ENCODE measurements at regions not wholly inside any gene's neighbourhood (a gene's known extent, or its start where the extent isn't known, plus 50 kb on each side); places are given as distances from the start of the nearest gene placed in this dataset.
"Not testable (repeated sequence)": the region's sequence is repeated elsewhere in the genome, so short reads cannot be mapped to it uniquely, and the experiment has no call there.

- H3K4me3 ChIP-seq: no peak overlapping the region
- DNase-seq (no peak), ATAC-seq (no peak)
- intact Hi-C loops (cut with DNase I, micrococcal nuclease): no loop called here
- no peaks in the 10 kb centered on the region for H3K36me3 ChIP-seq (ENCODE audit: low read depth)
- H3K4me1 ChIP-seq (ENCODE audit: low read depth): no peaks in the 10 kb centered on the region
- TF ChIP-seq, protein P1, sequence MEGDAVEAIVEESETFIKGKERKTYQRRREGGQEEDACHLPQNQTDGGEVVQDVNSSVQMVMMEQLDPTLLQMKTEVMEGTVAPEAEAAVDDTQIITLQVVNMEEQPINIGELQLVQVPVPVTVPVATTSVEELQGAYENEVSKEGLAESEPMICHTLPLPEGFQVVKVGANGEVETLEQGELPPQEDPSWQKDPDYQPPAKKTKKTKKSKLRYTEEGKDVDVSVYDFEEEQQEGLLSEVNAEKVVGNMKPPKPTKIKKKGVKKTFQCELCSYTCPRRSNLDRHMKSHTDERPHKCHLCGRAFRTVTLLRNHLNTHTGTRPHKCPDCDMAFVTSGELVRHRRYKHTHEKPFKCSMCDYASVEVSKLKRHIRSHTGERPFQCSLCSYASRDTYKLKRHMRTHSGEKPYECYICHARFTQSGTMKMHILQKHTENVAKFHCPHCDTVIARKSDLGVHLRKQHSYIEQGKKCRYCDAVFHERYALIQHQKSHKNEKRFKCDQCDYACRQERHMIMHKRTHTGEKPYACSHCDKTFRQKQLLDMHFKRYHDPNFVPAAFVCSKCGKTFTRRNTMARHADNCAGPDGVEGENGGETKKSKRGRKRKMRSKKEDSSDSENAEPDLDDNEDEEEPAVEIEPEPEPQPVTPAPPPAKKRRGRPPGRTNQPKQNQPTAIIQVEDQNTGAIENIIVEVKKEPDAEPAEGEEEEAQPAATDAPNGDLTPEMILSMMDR (IDR thresholded peaks at IDR 0.05): no peak
- peaks cover 1% of the 10 kb centered on the region for H3K9me3 ChIP-seq
Observed at GRCh38 chr7:50251765-50252164, 52.8 kb upstream of the IKZF1 start.

GRCh38 chr7:50246551-50246950, 58.0 kb upstream of the IKZF1 start:
- Histone ChIP-seq H3K9me3 (peaks cover 16% of the 10 kb centered on the region), H3K36me3 (ENCODE audit: low read depth) (no peaks in the 10 kb centered on the region), H3K4me1 (ENCODE audit: low read depth) (no peaks in the 10 kb centered on the region), H3K4me3 (no peak overlapping the region)
- no peak for ATAC-seq
- intact Hi-C loops (cut with DNase I, micrococcal nuclease): no loop called here
- DNase-seq: no peak
- TF ChIP-seq, protein P1 (IDR thresholded peaks at IDR 0.05): no peak

GRCh38 chr7:50242111-50242510, 62.4 kb upstream of the IKZF1 start:
- ATAC-seq; DNase-seq; intact Hi-C loops (cut with DNase I, micrococcal nuclease); H3K4me3 ChIP-seq; H3K36me3 ChIP-seq (ENCODE audit: low read depth); H3K4me1 ChIP-seq (ENCODE audit: low read depth): not testable (repeated sequence)
- H3K9me3 ChIP-seq: peaks cover 16% of the 10 kb centered on the region

DNA sequence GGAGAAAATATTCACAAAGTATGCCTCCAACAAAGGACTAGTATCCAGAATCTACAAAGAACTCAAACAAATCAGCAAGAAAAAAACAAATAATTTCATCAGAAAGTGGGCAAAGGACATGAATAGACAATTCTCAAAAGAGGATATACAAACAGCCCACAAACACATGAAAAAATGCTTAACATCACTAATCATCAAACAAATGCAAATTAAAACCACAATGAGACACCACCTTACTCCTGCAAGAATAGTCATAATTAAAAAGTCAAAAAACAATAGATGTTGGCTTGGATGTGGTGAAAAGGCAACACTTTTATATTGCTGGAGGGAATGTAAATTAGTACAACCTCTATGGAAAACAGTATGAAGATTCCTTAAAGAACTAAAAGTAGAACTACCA, 63.8 kb upstream of the IKZF1 start:
- intact Hi-C loops (cut with DNase I, micrococcal nuclease); H3K4me3 ChIP-seq; H3K4me1 ChIP-seq (ENCODE audit: low read depth); DNase-seq; H3K36me3 ChIP-seq (ENCODE audit: low read depth); H3K9me3 ChIP-seq; ATAC-seq: not testable (repeated sequence)

GRCh38 chr7:50229964-50230363, 74.6 kb upstream of the IKZF1 start:
- Histone ChIP-seq H3K4me3 (no peak overlapping the region), H3K4me1 (ENCODE audit: low read depth) (no peaks in the 10 kb centered on the region), H3K36me3 (ENCODE audit: low read depth) (no peaks in the 10 kb centered on the region), H3K9me3 (peaks cover 11% of the 10 kb centered on the region)
- ATAC-seq: no peak
- TF ChIP-seq, protein P1 (IDR thresholded peaks at IDR 0.05): no peak
- DNase-seq: no peak
- intact Hi-C loops (cut with DNase I, micrococcal nuclease): no loop called here

DNA sequence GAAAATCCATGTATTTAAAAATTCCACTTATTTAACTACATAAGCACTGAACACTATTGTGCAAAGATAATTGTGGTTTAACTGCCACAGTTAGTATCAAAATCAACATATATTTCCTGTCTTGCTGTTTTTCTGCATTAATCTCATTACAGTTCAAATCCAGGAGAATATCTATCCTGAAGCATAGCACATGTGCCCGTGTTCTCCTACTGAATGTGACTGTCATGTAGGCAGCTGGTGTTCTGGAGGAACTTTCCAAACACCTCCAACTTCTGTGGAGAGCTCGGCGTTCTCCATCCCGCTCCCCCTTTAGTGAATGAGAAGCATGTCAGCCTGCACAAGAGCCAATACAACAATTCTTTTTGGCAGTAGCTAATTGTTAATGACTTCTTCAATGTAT, 76.4 kb upstream of the IKZF1 start:
- H3K4me1 ChIP-seq (ENCODE audit: low read depth): no peaks in the 10 kb centered on the region
- TF ChIP-seq, protein P1 (IDR thresholded peaks at IDR 0.05): no peak
- ATAC-seq (no peak), DNase-seq (no peak)
- H3K9me3 ChIP-seq: peaks cover 12% of the 10 kb centered on the region
- no peak overlapping the region for H3K4me3 ChIP-seq
- intact Hi-C loops (cut with DNase I, micrococcal nuclease): no loop called here
- H3K36me3 ChIP-seq (ENCODE audit: low read depth): no peaks in the 10 kb centered on the region

DNA sequence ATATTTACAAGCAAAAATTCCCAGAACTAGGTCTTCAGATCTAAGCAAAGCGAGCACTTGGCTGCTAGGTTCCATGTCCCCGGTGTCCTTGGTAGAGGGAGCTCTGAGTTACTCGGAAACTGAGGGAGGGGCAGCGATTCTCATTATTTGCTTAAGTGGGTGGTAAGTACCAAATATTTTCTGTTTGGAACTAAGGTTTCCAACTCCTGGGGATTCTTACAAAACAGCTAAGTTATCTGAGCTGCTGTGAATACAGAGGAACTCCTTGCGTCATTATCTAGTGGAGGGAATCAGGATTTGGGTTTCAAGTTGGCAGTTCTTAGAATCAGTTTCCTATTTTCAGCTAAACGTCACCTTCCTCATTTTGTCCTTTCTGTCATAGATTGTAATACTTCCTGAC, 76.8 kb upstream of the IKZF1 start:
- DNase-seq: no peak
- H3K4me3 ChIP-seq: no peak overlapping the region
- no peaks in the 10 kb centered on the region for H3K36me3 ChIP-seq (ENCODE audit: low read depth)
- TF ChIP-seq, protein P1 (IDR thresholded peaks at IDR 0.05): no peak
- ATAC-seq: no peak
- no peaks in the 10 kb centered on the region for H3K4me1 ChIP-seq (ENCODE audit: low read depth)
- peaks cover 17% of the 10 kb centered on the region for H3K9me3 ChIP-seq
- intact Hi-C loops (cut with DNase I, micrococcal nuclease): no loop called here
